Spleen (tissue), 7 donors: ENCODE measurements at regions not wholly inside any gene's neighbourhood (a gene's known extent, or its start where the extent isn't known, plus 50 kb on each side); places are given as distances from the start of the nearest gene placed in this dataset.

Experiments used
- CTCF ChIP-seq, 11 experiments: fragments of 200-600 bp in 7 of 11; fragments of 450-650 bp in 4 of 11; sonication (generic) in 4 of 11; IDR thresholded peaks in 8 of 11; conservative IDR thresholded peaks in 3 of 11; 1 replicate in 7 of 11; 2 replicates in 4 of 11; pipeline versions ENCODE4 v1.4.0 to v1.8.0; 2016 to 2021; ENCODE audit warnings: antibody characterized with exemption in 11 of 11, inconsistent platforms in 4 of 11, mild to moderate bottlenecking in 1 of 11
- POLR2AphosphoS5 ChIP-seq, 3 donors: sonication (generic); formaldehyde crosslinking; IDR thresholded peaks; one replicate each; pipeline ENCODE4 v1.5.1; 2017; ENCODE audit warnings: antibody characterized with exemption in 3 of 3
- donor health status: DM: no; HTN: no; CAD: no; lungs with moderate emphysema.
- donor health status: DM: no; HTN: no; CAD: no.
- donor health status: DM: no; HTN: no; CAD: no.

- TF ChIP-seq CTCF (IDR thresholded peaks at IDR 0.05 in 8 of 11, conservative IDR thresholded peaks at IDR 0.05 in 3 of 11): no peak
- TF ChIP-seq POLR2AphosphoS5 (IDR thresholded peaks at IDR 0.05): no peak
Observed at GRCh38 chr7:25795824-25796235, 356.2 kb upstream of the NFE2L3 start.
